NT2/D1 (cell line): ENCODE measurements at regions not wholly inside any gene's neighbourhood (a gene's known extent, or its start where the extent isn't known, plus 50 kb on each side); places are given as distances from the start of the nearest gene placed in this dataset.

Experiments used
- SUZ12 ChIP-seq: IDR thresholded peaks from 2 replicates; pipeline ENCODE4 v1.6.1; 2011; ENCODE audit not compliant: insufficient read length, insufficient read depth; ENCODE audit errors: extremely low read depth
- YY1 ChIP-seq: IDR thresholded peaks from 2 replicates; pipeline ENCODE4 v1.6.1; 2011; ENCODE audit not compliant: insufficient read length, insufficient read depth

DNA sequence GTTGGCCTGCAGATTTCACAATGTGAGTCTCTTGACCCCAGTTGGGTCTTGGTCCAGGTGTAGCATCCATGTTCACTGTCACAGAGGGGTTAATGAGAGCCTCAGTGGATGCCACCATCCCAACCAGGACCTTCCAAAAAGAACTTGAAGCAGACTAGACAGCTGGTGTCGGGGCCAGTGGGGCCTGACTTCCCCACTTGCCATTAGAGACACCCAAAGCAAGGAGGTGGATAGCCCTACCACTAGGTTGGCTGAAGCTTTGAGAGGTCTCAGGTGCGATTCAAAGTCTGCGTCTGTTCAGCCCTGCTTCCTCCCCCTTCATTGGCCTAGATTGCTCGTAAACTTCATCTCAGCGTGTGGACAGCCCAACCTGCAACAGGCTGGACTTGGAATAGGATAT, 196.4 kb upstream of the RREB1 start:
- TF ChIP-seq YY1 (no peak), SUZ12 (no peak)
